Non-pigmented ciliary epithelial cell (primary cell): ENCODE measurements at regions not wholly inside any gene's neighbourhood (a gene's known extent, or its start where the extent isn't known, plus 50 kb on each side); places are given as distances from the start of the nearest gene placed in this dataset.

Experiments used
- DNase-seq: peaks from one replicate; pipeline ENCODE4 v3.0.0-alpha.2; 2010; ENCODE audit warnings: low read depth

- DNase-seq: no peak
Observed at GRCh38 chr6:139790527-139790926, 416.1 kb upstream of the CITED2 start.

DNA sequence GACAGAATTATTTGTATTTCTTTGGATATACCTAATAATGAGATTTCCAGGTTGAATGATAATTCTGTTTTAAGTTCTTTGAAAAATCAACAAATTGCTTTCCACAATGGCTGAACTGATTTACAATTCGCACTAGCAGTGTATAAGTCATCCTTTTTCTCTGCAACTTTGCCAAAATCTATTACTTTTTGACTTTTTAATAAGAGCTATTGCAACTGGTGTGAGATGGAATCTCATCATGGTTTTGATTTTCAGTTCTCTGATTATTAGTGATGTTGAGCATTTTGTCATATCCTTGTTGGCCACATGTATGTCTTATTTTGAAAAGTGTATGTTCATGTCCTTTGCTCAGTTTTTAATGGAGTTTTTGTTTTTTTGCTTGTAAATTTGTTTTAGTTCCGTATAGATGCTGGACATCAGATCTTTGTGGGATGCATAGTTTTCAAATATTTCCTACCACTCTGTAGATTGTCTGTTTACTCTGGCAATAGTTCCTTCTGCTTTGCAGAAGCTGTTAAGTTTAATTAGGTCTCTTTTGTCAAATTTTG, 409.8 kb upstream of the CITED2 start:
- no peak for DNase-seq

DNA sequence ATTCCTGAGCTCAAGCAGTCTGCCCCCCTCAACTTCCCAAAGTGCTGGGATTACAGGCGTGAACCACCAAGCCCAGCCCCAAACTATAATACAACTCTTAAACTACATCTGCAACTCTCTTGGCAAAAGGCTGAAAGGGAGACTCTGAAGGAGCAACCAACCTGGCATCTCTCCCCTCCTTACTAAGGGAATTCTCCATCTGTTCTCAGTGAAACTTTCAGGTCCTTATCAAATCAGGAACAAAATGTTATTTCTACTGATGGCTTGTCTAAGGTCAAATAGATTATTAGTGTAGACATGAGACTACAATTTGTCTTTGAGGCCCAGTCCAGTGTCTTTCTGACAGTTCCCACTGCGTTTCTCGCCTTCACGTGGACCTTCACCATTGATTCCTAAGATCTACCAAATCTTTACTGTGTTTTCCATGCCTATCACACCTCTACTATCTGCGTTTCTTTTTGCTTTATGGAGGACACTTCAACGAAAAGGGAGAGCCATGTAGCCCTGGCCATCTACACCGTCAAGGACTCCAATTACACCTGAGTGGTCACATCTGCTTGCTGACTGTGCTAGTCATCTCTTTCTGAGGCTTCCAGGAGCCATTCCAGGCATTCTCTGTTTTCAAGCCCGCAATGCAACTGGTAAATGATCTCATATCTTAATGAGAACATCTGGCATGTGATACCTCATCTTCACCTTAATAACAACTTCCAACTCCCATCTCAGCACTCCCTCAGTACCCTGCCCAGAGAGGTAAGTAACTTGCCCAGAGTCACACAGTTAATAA, 405.7 kb upstream of the CITED2 start:
- DNase-seq: no peak

DNA sequence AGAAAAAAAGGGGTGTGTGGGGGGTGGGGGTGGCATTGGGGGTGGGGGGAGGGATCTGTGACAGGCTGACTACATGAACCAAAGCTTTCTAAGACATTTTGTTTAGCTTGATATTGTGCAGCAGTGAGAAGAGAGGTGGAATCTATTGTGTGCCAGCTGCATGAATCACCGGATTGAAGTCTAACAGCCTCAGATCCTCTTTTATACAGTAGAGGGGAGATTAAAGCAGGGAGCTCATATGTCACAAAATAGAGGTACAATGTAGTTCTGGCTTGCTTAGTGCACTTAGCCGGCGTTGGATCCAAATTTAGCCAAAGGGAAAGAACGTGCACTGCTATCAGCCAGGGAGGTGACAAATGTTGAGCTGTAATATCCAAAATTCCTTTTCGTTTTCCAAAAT, 404.2 kb upstream of the CITED2 start:
- no peak for DNase-seq

DNA sequence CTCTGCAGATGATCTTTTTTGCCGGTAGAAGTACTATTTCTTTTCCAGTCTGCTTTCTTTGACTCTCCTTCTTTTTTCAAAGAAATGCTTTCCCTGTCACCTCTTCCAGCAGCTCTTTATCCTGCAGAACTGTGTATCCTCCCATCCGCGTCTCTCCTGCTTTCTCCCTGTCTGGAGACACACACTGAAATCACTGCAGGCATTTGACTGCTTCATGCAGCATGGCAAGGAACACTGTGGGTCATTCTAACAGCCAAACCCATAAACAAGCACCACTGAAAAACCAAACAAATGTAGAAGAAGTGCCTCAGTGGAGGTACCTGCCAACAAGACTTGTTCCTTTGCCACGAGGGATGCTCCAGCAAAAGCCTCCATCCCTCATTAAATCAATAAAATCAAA, 403.7 kb upstream of the CITED2 start:
- DNase-seq: no peak

- DNase-seq: no peak
Observed at GRCh38 chr6:139777202-139777970, 402.9 kb upstream of the CITED2 start.

GRCh38 chr6:139776041-139776440, 401.6 kb upstream of the CITED2 start:
- no peak for DNase-seq

GRCh38 chr6:139768196-139768595, 393.7 kb upstream of the CITED2 start:
- no peak for DNase-seq

- DNase-seq: no peak
Observed at GRCh38 chr6:139766796-139767195, 392.3 kb upstream of the CITED2 start.

DNA sequence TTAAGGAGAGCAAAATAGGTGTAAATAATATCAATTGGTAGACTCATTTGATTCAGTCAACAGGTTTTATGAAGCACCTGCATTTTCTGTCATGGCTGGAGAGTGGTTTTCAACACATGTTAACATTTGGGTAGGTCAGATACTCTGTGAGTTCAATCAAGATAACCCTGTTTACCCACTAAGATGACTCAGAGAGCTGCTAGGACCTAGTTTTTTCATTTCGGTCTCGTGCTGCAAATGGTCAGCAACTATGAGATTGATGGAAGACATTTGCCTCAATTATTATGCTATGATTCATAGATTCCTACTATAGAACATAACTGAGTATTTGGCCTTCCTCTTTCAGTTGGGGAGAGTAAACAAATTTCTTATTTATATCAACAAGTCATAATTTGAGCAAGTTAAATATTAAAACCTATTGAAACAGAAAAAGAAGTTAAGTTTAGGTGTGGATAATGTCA, 391.4 kb upstream of the CITED2 start:
- DNase-seq: no peak

DNA sequence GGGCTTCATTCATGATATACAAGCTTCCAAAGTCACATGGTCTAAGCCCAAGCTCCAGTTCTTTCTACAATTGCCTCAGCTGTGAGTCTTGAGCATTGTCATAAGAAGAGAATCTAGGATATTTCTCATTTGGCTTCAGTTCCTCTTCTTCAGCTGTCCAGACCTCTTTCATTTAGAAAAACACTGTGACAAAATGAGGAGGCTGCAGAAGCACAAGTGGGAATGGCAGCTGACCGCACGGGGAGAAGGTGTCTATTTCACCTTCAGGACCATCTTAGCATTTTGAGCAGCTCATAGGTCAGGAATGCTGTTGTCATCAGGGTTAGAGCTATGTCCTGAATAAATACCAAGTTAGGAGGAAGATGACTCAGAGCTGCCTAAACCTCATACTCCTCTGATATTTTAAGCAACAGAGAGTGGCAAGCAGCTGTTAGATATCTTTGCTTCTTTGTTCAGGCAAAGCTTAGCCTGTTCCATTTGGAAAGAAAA, 390.1 kb upstream of the CITED2 start:
- DNase-seq: peak; percentile 97

DNA sequence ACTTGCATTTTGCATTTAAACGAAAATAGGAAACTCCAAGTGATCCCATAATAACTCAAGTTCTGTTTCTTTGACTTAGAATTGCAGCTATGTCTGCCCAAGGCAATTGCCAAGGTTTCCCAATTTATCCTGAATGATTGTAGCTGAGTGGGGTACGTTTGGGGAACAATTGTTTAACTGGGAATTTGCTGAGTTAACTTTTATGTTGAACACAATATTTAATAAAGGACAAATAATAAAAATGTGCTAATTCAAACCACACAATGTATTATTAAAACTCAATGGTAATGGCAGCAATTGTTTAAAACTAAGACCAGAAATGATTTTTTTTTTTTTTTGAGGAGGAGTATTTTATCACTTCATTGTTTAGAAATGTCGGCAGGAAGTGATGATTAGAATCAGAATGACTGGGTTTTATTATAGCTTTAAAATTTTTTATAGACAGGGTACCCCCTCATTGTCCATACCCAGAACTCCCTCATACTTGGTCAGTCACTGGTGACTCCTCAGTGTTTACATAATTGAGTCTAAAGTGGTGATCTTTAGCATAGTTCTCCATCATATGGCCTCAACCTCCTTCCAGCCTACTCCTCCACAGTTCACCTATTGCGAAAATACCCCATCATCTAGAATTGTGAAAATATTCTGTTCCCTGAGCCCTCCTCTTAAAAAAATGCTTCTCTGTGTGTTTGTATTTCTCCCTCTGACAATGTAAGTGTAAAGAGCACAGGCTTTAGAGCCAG, 389.2 kb upstream of the CITED2 start:
- no peak for DNase-seq

GRCh38 chr6:139762587-139763031, 388.2 kb upstream of the CITED2 start:
- no peak for DNase-seq

GRCh38 chr6:139760128-139760527, 385.7 kb upstream of the CITED2 start:
- no peak for DNase-seq

GRCh38 chr6:139759086-139759485, 384.6 kb upstream of the CITED2 start:
- DNase-seq: no peak

GRCh38 chr6:139758209-139758611, 383.8 kb upstream of the CITED2 start:
- no peak for DNase-seq

GRCh38 chr6:139757784-139758183, 383.3 kb upstream of the CITED2 start:
- DNase-seq: no peak

- DNase-seq: no peak
Observed at GRCh38 chr6:139756381-139756780, 381.9 kb upstream of the CITED2 start.

DNA sequence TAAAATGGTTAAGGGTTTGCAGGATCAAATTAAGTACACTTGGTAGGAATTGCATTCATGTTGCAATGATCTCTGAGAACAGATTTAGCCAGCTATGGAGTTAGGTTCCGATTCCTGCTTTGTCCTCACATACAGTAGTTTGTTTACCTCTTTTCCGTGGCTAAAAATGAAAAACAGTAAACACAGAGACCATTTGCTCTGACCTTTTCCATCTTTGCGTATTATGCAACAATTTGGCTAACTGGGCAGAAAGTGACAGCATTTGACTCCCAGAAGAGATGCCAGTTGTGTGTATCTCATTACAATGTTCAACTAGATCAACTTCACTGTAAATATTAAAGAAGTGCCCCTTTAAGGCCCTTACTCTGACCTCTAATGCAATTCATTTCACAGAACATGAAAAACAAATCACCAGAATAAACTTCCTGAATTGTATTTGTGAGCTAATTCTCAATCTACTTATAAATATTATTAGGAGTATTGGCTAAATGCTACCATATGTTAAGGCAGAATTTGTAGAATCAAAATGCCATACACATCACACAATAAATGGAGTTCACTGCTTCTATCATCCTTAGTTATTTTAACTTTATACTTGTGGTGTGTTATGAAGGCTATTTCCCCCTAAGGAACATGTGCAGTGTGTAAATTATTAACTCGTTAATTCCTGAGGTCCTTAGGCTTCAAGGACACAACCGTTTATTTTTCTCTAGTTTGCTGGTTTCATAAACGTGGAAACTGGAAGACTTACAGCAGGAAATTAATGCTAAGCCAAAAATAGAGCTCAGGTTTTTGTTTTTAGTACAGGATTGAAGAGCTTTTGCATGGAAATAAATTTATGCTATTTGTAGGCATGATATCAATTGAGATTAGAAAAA, 380.7 kb upstream of the CITED2 start:
- DNase-seq: no peak

DNA sequence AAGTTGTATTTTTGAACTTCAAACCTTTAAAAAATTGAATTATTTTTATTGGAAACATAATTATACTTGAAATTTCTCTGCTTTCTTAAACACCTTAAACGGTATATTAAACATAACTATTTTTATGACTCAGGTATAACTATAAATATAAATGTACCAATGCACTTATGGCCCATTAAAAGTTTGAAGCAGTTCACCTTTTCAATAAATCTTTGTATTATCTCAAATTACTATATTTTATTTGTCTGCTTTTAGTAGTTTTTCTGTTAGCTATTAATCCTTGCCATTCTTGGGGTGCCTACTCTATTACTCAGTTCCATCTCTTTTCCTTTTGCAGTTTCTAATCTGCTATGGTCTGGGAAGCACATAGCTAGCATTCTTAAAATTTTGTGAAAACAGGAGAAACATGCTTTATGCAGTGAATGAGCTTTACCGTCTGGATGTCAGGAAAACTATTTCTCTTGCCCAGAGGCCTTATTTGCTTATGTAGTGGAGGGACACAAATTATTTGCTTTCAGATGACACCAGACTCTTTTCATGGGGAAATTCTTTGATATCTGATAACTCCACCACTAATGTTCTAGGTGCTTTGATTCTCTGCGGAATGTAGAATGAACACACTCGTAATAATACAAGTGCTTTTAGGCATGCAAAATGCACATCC, 378.9 kb upstream of the CITED2 start:
- DNase-seq: peak; percentile 73

DNA sequence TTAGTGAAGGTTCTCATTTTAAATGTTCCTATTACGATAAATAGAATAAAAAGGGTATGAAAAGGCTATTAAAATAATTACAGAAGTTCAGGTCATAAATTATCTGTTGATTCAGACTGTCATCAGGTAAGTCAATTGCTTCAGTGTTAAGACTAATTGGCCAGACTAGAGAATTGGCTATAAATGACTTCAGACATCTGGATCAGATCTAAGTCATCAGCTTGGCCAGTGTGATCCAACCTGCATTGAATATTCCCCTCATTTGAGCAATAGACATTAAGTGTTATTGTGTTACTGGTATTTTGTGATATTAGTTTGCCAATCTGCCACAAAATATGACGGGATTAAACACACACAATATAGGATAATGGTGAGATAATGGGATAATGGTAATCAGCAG, 377.6 kb upstream of the CITED2 start:
- DNase-seq: no peak
